ENCODE measurements at regions not wholly inside any gene's neighbourhood (a gene's known extent, or its start where the extent isn't known, plus 50 kb on each side); places are given as distances from the start of the nearest gene placed in this dataset.
A peak's percentile ranks its signal among the peaks of the same experiment; 100 is the strongest.
"Not testable (repeated sequence)": the region's sequence is repeated elsewhere in the genome, so short reads cannot be mapped to it uniquely, and the experiment has no call there.

- H3K27me3 Mint-ChIP-seq: peaks cover 25% of the 10 kb centered on the region
- no peaks in the 10 kb centered on the region for H3K4me1 Mint-ChIP-seq
- intact Hi-C loops (cut with micrococcal nuclease): no loop called here
- DNase-seq: no peak
- H3K27ac Mint-ChIP-seq: no peak overlapping the region
- H3K4me3 Mint-ChIP-seq: no peak overlapping the region
- H3K9me3 Mint-ChIP-seq: no peaks in the 10 kb centered on the region
- H3K36me3 Mint-ChIP-seq (ENCODE audit: low read depth): no peaks in the 10 kb centered on the region
These were observed 60.2 kb downstream of the LSMEM1 start for GRCh38 chr7:112540839-112541577.

DNA sequence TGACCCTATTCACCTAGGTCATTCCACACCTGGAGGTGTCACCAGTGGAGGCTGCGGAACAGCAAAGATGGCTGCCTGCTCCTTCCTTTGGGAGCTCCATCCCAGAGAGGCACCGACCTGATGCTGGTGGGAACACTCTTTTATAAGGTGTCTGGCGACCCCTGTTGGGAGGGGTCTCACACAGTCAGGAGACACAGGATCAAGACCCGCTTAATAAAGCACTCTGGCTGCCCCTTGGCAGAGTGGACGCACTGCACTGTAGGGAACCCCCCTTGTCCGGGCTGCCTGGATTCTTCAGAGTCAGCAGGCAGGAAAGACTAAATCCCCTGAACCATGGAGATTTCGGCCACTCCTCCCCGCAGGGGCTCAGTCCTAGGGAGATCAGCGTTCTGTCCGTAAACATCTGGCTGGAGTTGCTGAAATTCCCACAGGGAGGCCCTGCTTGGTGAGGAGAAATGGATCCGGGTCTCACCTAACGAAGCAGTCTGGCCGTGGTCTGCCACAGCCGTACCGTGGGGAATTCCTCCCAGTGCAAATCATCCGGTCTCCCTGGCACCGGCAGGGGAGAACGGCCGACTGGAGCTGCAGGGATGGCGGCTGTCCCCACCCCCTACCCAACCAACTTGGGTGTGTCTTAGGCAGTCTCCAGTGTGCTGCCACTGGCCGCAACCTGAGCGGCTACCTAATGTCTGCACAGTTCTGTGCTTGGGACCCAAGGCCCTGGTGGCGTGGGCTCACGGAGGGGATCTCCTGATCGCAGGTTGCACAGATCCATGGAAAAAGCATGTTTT, 66.1 kb downstream of the LSMEM1 start:
- H3K36me3 Mint-ChIP-seq (ENCODE audit: low read depth): no peaks in the 10 kb centered on the region
- H3K9me3 Mint-ChIP-seq: no peaks in the 10 kb centered on the region
- DNase-seq: no peak
- no peak overlapping the region for H3K4me3 Mint-ChIP-seq
- intact Hi-C loops (cut with micrococcal nuclease): no loop called here
- no peak overlapping the region for H3K27ac Mint-ChIP-seq
- peaks cover 15% of the 10 kb centered on the region for H3K27me3 Mint-ChIP-seq
- H3K4me1 Mint-ChIP-seq: no peaks in the 10 kb centered on the region

DNA sequence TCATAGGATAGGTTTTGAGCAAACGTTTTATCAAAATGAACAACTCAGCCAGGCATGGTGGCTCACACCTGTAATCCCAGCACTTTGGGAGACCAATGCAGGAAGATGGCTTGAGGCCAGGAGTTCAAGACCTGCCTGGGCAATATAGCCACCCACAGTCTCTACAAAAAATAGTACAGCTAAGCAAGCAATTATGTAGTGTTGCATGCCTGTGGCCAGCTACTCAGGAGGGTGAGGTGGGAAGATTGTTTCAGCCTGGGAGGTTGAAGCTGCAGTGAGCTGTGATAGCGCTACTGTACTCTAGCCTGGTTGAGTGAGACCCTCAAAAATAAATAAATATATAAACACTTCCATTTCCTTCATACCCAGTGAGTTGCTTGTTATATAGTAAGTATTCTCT, 67.1 kb downstream of the LSMEM1 start:
- Mint-ChIP-seq H3K36me3 (ENCODE audit: low read depth) (no peaks in the 10 kb centered on the region), H3K9me3 (no peaks in the 10 kb centered on the region), H3K27ac (no peak overlapping the region), H3K4me1 (no peaks in the 10 kb centered on the region), H3K4me3 (no peak overlapping the region), H3K27me3 (peaks cover 15% of the 10 kb centered on the region)
- intact Hi-C loops (cut with micrococcal nuclease): no loop called here
- DNase-seq: no peak

GRCh38 chr7:112550468-112551060, 69.8 kb downstream of the LSMEM1 start:
- Mint-ChIP-seq H3K4me1 (no peaks in the 10 kb centered on the region), H3K27ac (no peak overlapping the region), H3K27me3 (peaks cover 7% of the 10 kb centered on the region), H3K4me3 (no peak overlapping the region), H3K36me3 (ENCODE audit: low read depth) (no peaks in the 10 kb centered on the region), H3K9me3 (no peaks in the 10 kb centered on the region)
- intact Hi-C loops (cut with micrococcal nuclease): loop anchor here (1.0 to 10.0 kb wide), 4 partner anchors 244 to 871 kb away; partner anchors contain the start of gene TMEM168
- DNase-seq: peak; percentile 83

GRCh38 chr7:112551521-112551920, 70.7 kb downstream of the LSMEM1 start:
- H3K4me3 Mint-ChIP-seq: not testable (repeated sequence)

GRCh38 chr7:112554591-112554990, 73.8 kb downstream of the LSMEM1 start:
- intact Hi-C loops (cut with micrococcal nuclease): loop anchor here (10.0 kb wide), 1 partner anchor 240 kb away; the partner anchor contains the start of gene TMEM168
- Mint-ChIP-seq H3K27me3 (peaks cover 1% of the 10 kb centered on the region), H3K36me3 (ENCODE audit: low read depth) (no peaks in the 10 kb centered on the region), H3K4me1 (peaks cover 9% of the 10 kb centered on the region), H3K27ac (no peak overlapping the region), H3K9me3 (peaks cover 5% of the 10 kb centered on the region), H3K4me3 (no peak overlapping the region)
- no peak for DNase-seq

More at GRCh38 chr7:112551521-112551920, 70.7 kb downstream of the LSMEM1 start:
- H3K27ac Mint-ChIP-seq; DNase-seq; H3K36me3 Mint-ChIP-seq (ENCODE audit: low read depth); H3K27me3 Mint-ChIP-seq; H3K9me3 Mint-ChIP-seq; H3K4me1 Mint-ChIP-seq: not testable (repeated sequence)
- intact Hi-C loops (cut with micrococcal nuclease): loop anchor here (10.0 kb wide), 1 partner anchor 243 kb away; the partner anchor contains the start of gene TMEM168

GRCh38 chr7:112556633-112557032, 75.8 kb downstream of the LSMEM1 start:
- H3K9me3 Mint-ChIP-seq: peaks cover 5% of the 10 kb centered on the region
- intact Hi-C loops (cut with micrococcal nuclease): loop anchor here (1.0 to 10.0 kb wide), 2 partner anchors 46 to 238 kb away; partner anchors contain the start of gene TMEM168
- peak; percentile 60 for DNase-seq
- H3K27ac Mint-ChIP-seq: no peak overlapping the region
- no peak overlapping the region for H3K4me3 Mint-ChIP-seq
- H3K36me3 Mint-ChIP-seq (ENCODE audit: low read depth): no peaks in the 10 kb centered on the region
- no peaks in the 10 kb centered on the region for H3K27me3 Mint-ChIP-seq
- H3K4me1 Mint-ChIP-seq: peaks cover 14% of the 10 kb centered on the region

GRCh38 chr7:112566442-112567324, 85.9 kb downstream of the LSMEM1 start:
- H3K4me1 Mint-ChIP-seq: no peaks in the 10 kb centered on the region
- intact Hi-C loops (cut with micrococcal nuclease): no loop called here
- peaks cover 6% of the 10 kb centered on the region for H3K27me3 Mint-ChIP-seq
- no peak overlapping the region for H3K4me3 Mint-ChIP-seq
- DNase-seq: no peak
- H3K27ac Mint-ChIP-seq: no peak overlapping the region
- H3K36me3 Mint-ChIP-seq (ENCODE audit: low read depth): no peaks in the 10 kb centered on the region
- H3K9me3 Mint-ChIP-seq: no peaks in the 10 kb centered on the region

- intact Hi-C loops (cut with micrococcal nuclease): no loop called here
- H3K27me3 Mint-ChIP-seq: peaks cover 6% of the 10 kb centered on the region
- H3K4me3 Mint-ChIP-seq: no peak overlapping the region
- no peaks in the 10 kb centered on the region for H3K4me1 Mint-ChIP-seq
- DNase-seq: no peak
- H3K9me3 Mint-ChIP-seq: no peaks in the 10 kb centered on the region
- H3K27ac Mint-ChIP-seq: no peak overlapping the region
- H3K36me3 Mint-ChIP-seq (ENCODE audit: low read depth): no peaks in the 10 kb centered on the region
These were observed 86.6 kb downstream of the LSMEM1 start for GRCh38 chr7:112567388-112567787.

DNA sequence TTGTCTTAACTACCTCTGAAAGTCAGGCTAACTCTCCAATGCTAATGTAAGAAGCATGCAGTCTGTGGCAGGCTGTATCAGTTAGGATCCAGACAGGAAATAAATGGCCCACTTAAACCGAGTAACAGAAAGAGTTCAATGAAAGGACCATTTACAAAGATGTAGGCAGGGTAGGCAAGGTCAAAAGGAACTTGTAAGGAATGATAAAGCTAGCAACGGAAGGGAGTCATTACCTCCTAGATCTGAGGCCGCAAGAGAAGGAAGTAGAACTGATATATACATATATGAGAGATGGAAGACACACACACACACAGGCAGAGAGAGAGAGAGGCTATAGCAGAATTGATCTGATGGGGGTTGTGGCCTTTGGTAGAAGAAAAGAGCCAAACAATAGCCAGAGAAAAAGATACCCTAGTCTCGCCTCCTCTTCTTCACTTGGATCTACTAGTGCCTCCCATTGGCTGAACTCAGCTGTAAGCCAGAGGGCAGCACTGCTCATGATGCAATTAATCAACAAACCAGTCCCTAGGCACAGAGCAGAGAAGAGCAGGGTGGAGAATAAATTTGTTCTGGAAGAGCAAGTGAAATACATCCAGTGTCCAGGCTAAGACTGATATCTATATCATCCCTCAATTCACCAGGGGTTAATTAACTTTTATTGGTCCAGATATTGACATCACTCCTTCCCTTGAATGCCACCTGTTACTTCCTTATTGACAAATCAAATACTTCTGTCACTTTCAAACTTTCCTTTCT, 91.2 kb downstream of the LSMEM1 start:
- no peak for DNase-seq
- Mint-ChIP-seq H3K4me3 (no peak overlapping the region), H3K27ac (no peak overlapping the region), H3K27me3 (peaks cover 2% of the 10 kb centered on the region), H3K4me1 (no peaks in the 10 kb centered on the region), H3K36me3 (ENCODE audit: low read depth) (no peaks in the 10 kb centered on the region), H3K9me3 (peaks cover 10% of the 10 kb centered on the region)
- intact Hi-C loops (cut with micrococcal nuclease): no loop called here

GRCh38 chr7:112572669-112573301, 92.0 kb downstream of the LSMEM1 start:
- no peaks in the 10 kb centered on the region for H3K36me3 Mint-ChIP-seq (ENCODE audit: low read depth)
- H3K27me3 Mint-ChIP-seq: peaks cover 2% of the 10 kb centered on the region
- H3K27ac Mint-ChIP-seq: no peak overlapping the region
- no peaks in the 10 kb centered on the region for H3K4me1 Mint-ChIP-seq
- intact Hi-C loops (cut with micrococcal nuclease): no loop called here
- no peak for DNase-seq
- no peak overlapping the region for H3K4me3 Mint-ChIP-seq
- H3K9me3 Mint-ChIP-seq: peaks cover 13% of the 10 kb centered on the region

- H3K4me1 Mint-ChIP-seq: no peaks in the 10 kb centered on the region
- H3K27me3 Mint-ChIP-seq: peaks cover 2% of the 10 kb centered on the region
- peaks cover 13% of the 10 kb centered on the region for H3K9me3 Mint-ChIP-seq
These were observed 92.7 kb downstream of the LSMEM1 start for GRCh38 chr7:112573302-112574039.

More at GRCh38 chr7:112573302-112574039, 92.7 kb downstream of the LSMEM1 start:
- intact Hi-C loops (cut with micrococcal nuclease): no loop called here
- Mint-ChIP-seq H3K27ac (no peak overlapping the region), H3K4me3 (no peak overlapping the region), H3K36me3 (ENCODE audit: low read depth) (no peaks in the 10 kb centered on the region)
- no peak for DNase-seq

Measured in activated CD4-positive, alpha-beta T cell treated with anti-CD3 and anti-CD28 coated beads, Interleukin-2, amount 10 ng/mL, durations not matched to agents 24 days and 14 days (primary cell).